SK-N-DZ (cell line): ENCODE measurements at regions not wholly inside any gene's neighbourhood (a gene's known extent, or its start where the extent isn't known, plus 50 kb on each side); places are given as distances from the start of the nearest gene placed in this dataset.

ENCODE experiments used
- DNase-seq: peaks from one replicate; pipeline ENCODE4 v3.0.0-alpha.2; 2015; ENCODE audit warnings: low spot score

DNA sequence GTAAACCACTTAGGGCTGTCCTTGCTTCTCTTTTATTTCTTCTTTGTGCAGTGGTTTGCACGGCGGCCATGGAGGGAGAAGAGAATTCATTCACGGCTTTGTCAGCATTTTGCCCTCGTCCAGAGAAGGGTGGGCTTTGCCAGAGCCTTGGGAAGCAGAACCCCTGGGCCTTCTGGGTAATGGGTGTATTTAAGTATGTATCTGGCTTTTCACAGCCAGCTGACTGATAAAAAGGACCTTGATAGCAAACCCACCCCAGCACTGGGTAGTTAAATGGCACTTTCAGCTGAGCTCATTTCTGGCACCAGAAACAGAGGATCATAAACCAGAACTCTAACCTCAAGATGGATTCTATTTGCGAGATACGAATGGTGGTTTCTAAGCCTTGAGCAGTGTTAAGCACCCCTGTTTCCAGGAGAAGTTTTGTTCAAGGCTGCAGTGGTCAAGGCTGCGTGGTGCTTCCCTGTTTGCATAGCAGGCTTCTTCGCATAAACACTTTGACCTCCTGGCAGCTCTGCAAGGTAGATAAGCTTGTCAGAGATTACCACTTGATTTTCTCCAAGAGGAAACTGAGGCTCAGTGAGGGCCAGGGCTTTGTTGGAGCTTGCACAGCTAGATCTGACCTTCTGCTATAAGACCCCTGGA is 441.6 kb upstream of the KLF4 start:
- no peak for DNase-seq

- DNase-seq, result no peak
Observed at GRCh38 chr9:107929443-107929842, 439.9 kb upstream of the KLF4 start.

DNA sequence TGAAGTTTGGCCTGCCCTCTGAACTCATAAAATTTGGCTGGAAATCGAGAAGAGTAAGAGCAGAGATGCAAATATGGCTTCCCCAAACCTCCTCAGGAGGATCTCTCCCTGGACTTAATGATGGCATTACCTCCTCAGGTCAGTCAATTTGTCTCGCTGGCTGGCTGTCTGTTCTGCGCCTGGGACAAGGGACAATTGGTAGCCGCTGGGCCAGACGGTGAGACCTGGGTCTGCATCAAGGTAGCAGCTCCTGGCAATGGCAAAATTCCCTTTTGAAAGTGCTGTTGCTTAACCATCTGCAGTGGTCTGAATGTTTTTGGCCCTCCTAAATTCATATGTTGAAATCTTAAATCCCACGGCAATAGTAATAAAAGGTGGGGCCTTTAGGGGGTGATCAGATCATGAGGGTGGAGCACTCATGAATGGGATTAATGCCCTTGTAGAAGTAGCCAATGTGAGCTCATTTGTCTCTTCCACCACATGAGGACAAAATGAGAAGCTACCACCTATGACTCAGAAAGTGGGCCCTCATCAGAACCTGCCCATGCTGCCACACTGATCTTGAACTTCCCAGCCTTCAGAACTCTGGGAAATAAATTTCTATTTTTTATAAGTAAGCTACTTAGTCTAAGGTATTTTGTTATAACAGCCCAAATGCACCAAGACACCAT is 439.3 kb upstream of the KLF4 start:
- no peak for DNase-seq

- no peak for DNase-seq
Observed at GRCh38 chr9:107927276-107927675, 437.7 kb upstream of the KLF4 start.

- no peak for DNase-seq
Observed at GRCh38 chr9:107925749-107926297, 436.3 kb upstream of the KLF4 start.

- DNase-seq, result no peak
Observed at GRCh38 chr9:107922260-107922659, 432.7 kb upstream of the KLF4 start.

- DNase-seq, result no peak
Observed at GRCh38 chr9:107919263-107919662, 429.7 kb upstream of the KLF4 start.

- DNase-seq, result no peak
Observed at GRCh38 chr9:107918749-107919148, 429.2 kb upstream of the KLF4 start.

DNA sequence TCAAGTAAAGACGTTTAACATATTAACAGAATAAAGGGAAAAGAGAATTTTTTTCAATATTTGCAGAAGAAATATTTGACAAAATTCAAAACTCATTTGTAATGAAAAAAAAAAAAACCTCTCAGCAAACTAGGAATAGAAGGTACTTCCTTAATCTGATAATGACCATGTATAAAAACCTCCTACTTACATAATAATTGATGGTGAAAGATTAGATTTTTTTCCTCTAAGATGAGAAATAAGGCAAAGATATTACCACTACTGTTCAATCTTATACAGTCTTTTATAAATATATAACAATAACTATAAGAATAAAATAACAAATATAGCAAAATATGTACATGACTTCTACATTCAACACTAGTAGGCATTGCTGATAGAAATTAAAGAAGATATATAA is 424.6 kb upstream of the KLF4 start:
- DNase-seq, result no peak

- no peak for DNase-seq
Observed at GRCh38 chr9:107907715-107908114, 418.1 kb upstream of the KLF4 start.

DNA sequence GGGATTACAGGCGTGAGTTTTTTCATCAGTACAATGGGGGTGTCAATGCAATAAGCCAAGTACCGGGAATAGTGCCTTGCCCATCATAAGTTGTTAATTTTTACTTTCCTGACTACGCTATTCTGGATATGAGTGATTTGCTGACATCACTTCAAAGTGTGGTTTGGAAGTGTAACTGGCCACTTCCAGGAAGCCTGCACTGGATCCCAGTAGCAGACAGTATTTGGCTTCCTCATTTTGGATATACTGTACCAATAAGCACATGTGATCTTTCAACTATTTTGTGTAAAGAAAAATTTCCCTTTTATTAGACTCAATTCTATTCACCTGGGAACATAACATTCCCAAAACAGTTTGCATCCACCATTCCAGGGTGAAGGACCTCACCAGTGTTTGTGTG is 417.7 kb upstream of the KLF4 start:
- DNase-seq, result no peak

GRCh38 chr9:107906074-107906473 is 416.5 kb upstream of the KLF4 start:
- DNase-seq, result no peak

DNA sequence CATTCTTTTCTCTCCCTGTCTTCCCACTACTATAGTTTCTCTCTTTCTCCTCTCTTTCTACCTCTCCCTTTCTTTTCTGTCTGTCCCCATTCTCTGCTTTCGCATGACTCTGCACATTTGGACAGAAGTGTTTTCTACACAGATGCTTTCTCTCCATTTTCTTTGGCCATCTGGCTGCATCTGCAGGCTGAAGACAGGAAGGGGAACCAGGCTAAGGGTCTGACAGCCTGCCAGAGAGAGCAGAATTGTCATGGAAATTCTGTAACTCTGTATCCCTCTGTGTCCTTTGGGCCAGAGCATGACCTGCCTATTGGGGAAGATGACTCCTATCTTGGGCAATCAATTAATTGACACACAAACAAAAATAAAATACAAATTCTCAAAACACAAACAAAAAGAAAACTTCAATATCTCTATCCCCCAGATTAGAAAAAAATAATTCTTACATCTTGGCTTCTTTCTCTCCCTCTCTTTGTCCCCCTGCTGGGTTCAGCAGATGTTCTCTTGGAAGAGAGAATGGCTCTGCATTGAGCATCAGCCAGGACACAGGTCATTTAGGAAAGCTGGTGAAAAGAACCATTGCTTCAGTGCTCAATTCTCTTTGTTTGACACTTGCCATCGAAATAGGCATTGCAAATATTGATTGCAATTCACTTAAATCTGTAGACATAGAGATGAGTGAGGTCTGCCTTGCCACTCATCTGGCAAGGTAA is 415.9 kb upstream of the KLF4 start:
- DNase-seq, result no peak

- DNase-seq, result no peak
Observed at GRCh38 chr9:107899961-107900330, 410.4 kb upstream of the KLF4 start.

GRCh38 chr9:107898761-107899160 is 409.2 kb upstream of the KLF4 start:
- no peak for DNase-seq

DNA sequence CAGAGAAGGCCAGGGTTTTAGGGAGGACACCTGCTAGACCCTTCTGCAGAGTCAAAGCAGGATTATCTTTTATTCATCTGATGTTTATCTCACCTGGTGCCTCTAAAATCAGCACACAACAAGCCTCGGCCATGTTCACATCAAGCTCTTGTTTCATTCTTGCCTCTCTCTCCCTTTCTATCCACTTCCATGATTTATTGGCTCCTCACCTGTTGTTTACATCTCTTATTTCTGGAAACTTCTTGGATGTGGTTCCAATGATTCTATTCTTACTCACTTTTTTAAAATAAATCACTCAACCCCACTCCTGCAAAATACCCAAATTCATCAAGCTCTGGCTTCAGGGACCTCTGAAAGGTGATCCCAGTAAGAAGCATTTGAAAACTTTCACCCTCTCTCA is 407.0 kb upstream of the KLF4 start:
- DNase-seq, result no peak

DNA sequence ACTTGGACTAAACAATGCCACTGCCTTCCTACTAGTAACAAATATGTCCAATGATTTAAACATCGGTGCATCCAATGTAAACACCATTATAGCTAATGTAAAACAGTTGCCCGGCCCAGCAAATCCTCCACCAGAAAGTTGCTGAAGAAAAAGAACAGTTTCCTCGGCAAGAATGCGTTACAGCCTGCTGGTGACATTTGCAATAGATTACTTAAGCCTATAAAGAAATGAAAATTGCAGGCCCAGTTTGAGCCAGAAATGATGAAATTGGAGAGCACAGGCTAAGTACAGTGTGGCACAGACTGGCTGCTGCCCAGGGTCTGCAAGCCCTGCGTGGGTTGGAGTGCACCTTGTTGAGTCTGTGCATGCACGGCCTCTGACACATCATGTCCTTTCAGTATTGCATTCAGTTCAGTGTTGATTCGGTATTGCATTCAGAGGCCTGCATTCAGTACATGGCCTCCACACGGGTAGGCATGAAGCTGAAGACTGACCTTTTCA is 406.0 kb upstream of the KLF4 start:
- DNase-seq, result no peak

DNA sequence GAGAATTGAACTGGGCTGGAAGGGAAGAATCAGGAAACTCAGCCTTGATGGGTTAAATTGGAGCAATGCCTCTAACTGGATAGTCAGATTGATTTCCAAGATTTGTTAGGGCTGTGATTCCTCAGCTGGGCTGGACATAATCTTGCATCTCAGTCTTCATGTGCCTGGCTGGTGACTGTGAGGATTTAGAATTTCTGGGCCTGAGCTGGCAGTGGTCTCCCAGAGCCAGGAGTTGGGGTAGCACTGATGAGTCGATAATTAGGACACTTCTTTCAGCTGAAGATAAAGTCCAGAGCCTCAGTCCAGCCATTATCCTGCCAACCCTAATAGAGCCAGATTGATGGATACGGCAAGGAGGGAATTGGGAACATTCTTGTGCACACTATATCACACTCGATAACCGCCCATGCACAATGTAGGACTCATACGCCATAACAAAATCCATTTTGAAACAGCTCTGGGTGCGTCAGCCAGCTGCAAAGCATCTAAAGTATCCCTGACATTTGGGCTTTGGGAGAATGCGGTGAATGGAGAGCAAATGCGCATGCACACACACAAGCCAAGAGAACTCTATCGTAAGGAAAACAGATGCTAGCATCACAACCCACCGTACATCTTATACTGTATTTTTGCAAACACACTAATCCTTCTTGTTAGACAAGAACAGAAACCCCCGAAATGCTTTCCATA is 405.1 kb upstream of the KLF4 start:
- DNase-seq, result no peak

GRCh38 chr9:107890921-107891465 is 401.4 kb upstream of the KLF4 start:
- DNase-seq, result no peak

DNA sequence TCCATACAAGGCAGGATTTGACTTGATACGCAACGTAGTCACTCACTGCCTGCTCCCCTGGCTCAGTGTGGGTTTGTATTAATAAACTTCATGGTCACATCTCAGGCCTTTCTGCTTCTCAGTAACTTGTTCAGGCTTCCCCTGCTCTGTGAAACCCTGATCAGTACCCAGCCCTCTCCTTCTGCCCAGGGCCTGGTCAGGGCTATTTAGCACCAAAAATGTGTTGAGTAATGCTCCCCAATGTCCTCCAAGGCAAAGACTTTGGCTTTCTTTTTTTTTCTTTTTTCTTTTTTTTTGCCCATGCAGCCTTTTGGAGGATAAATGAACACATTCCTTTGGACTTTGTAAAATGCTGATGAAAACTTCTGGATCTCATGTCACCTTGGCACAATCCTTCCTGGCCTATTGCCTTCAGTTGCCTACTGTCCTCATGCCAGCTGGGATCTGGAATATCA is 399.2 kb upstream of the KLF4 start:
- no peak for DNase-seq

GRCh38 chr9:107886826-107887225 is 397.3 kb upstream of the KLF4 start:
- DNase-seq, result no peak
